VCaP (cell line): ENCODE measurements at regions not wholly inside any gene's neighbourhood (a gene's known extent, or its start where the extent isn't known, plus 50 kb on each side); places are given as distances from the start of the nearest gene placed in this dataset.
"Not testable (repeated sequence)": the region's sequence is repeated elsewhere in the genome, so short reads cannot be mapped to it uniquely, and the experiment has no call there.

ENCODE experiments used
- H3K27ac ChIP-seq: fragments of 450-650 bp; 2 replicates; pipeline ENCODE4 v1.5.1; 2017
- TF ChIP-seq, protein P1 (sequence below): fragments of 450-650 bp; conservative IDR thresholded peaks from 2 replicates; pipeline ENCODE4 v1.5.1; 2017; ENCODE audit warnings: mild to moderate bottlenecking, moderate library complexity

DNA sequence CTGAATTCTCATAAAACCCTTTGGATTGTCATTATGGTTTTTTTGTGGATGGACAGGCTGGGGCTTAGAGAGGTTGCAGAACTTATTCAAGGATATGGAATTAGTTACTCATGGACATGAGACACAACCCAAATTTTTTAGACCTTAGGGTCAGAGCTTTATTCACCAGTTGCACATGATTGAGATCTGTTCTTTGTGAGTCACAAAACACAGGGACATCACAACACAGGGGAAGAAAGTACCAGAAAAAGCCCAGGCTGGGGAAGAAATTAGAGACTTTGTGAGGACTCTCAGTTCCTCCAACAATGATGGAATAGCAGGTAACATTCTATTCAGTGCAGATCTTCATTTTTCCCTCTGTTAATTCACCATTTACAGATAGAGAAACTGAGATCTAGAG is 602.4 kb upstream of the CPEB2 start:
- no peak overlapping the region for H3K27ac ChIP-seq
- TF ChIP-seq, protein P1, sequence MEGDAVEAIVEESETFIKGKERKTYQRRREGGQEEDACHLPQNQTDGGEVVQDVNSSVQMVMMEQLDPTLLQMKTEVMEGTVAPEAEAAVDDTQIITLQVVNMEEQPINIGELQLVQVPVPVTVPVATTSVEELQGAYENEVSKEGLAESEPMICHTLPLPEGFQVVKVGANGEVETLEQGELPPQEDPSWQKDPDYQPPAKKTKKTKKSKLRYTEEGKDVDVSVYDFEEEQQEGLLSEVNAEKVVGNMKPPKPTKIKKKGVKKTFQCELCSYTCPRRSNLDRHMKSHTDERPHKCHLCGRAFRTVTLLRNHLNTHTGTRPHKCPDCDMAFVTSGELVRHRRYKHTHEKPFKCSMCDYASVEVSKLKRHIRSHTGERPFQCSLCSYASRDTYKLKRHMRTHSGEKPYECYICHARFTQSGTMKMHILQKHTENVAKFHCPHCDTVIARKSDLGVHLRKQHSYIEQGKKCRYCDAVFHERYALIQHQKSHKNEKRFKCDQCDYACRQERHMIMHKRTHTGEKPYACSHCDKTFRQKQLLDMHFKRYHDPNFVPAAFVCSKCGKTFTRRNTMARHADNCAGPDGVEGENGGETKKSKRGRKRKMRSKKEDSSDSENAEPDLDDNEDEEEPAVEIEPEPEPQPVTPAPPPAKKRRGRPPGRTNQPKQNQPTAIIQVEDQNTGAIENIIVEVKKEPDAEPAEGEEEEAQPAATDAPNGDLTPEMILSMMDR: no peak

DNA sequence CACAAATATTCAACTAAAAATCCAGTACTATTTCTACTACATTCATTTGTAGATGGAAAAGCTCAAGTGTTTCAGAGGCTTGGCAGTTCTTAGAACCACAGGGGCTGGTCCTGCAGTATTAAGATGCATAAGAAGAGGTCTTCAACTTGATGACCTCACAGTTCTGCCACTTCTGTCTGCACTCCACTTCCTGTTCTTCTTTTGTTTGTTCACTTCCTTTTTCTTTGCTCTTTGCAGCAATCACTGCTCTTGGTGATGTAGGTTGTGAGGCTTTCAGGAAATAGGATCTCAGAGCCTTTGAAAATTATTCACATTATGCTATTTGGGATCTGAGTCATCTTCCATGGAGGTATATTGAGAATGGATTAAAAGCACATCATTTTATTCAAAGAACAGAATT is 602.0 kb upstream of the CPEB2 start:
- TF ChIP-seq, protein P1: no peak
- no peak overlapping the region for H3K27ac ChIP-seq

DNA sequence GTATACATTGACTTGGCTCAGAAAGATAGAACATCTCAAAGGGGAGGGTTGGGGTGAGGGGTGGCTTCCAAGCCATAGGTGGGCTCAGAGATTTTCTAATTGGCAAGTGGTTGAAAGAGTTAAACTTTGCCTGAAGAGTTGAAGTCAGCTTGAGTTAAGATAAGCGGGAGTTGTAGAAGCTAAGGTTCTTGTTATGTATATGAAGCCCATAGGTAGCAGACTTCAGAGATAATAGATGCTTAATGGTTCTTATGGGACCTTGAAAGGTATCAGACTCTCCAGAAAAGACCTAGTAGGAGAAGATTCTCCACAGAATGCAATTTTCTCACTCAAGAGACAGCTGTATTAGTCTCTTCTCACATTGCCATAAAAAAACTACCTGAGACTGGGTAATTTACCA is 599.1 kb upstream of the CPEB2 start:
- TF ChIP-seq, protein P1: no peak
- no peak overlapping the region for H3K27ac ChIP-seq

DNA sequence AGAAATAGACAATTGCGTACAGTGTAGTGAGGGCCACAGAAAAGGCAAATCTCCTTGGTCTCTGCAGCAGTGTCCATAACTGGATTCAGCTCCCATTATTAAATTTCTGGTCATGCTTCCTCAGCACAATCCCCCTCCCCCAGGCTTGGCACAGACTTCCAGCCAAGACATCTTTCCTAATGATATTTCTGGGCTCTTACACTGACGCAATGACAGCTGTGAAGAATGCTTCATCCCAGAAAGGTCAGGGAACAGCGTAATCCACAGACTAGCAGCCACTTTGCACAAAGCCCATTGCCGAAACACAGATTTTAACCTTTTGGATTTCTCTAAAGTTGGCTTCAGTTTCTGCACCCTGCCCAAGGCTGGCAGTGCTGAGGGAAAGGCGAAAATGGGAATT is 597.6 kb upstream of the CPEB2 start:
- TF ChIP-seq, protein P1: no peak
- no peak overlapping the region for H3K27ac ChIP-seq

DNA sequence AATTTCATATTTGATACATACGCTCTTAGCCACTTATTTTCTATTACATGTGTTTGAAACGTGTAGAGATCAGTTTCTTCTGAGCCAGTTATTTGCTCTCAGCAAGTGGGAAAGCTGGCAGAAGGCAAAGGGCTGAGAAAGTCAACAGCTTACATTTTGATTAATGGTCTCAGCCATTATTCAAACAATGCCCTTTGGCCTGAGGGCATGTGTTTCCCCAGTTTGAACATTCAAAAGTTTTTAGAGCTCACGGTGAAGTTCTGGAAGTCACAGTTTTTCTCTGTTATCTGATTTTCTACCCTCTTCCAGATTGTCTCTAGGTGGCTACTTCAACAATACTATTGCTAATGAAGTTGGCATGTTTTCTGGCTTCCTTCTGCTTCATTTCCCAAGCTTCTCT is 591.8 kb upstream of the CPEB2 start:
- no peak overlapping the region for H3K27ac ChIP-seq
- TF ChIP-seq, protein P1: no peak

DNA sequence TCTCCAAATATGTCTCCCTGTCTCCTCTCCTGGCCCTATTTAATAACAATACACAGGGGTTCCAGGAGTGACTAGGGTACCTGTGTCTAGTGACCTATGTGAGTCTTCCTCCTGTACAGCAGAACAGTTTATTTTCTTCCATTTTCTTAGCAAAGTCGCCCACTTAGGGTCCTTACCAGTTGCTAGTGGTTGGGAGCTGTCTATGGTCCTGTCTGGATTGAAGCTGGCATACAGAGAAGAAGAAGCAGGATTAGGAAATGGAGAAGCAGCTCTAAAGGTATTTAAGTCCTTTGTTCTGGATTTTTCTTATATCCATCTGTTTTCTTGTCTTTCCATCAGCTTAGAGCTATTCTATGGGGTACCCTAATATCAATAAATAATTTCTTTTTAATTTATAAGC is 587.1 kb upstream of the CPEB2 start:
- no peak overlapping the region for H3K27ac ChIP-seq
- TF ChIP-seq, protein P1: no peak

DNA sequence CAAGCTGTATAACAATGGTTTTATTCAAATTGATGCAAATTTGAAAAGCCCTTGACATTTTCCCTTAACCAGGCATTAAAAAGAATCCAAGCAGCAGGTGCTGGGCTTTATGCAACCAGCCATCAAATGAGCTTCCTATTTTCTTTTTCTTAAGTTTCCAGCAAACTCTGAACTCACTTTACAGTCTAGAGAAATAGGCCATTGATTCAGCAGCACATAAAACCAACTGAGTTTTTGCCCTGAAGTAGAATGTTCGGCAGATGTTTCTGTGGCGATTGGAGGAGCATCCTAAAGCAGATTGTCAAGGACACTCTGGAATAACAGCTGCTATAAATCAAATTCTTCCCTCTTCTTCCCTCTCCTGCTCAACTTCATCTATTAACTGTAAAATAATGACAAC is 582.8 kb upstream of the CPEB2 start:
- H3K27ac ChIP-seq: no peak overlapping the region
- TF ChIP-seq, protein P1: no peak

DNA sequence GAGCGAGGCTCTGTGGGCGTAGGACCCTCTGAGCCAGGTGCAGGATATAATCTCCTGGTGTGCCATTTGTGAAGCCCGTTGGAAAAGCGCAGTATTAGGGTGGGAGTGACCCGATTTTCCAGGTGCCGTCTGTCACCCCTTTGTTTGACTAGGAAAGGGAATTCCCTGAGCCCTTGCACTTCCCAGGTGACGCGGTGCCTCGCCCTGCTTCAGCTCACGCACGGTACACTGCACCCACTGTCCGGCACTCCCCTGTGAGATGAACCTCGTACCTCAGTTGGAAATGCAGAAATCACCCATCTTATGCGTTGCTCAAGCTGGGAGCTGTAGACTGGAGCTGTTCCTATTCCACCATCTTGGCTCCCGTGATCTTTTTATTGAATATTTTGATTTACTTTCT is 576.0 kb upstream of the CPEB2 start:
- H3K27ac ChIP-seq: not testable (repeated sequence)
